ENCODE measurements at regions not wholly inside any gene's neighbourhood (a gene's known extent, or its start where the extent isn't known, plus 50 kb on each side); places are given as distances from the start of the nearest gene placed in this dataset.
"Not testable (repeated sequence)": the region's sequence is repeated elsewhere in the genome, so short reads cannot be mapped to it uniquely, and the experiment has no call there.

GRCh38 chr16:29158031-29158784, 173.4 kb downstream of the LAT start:
- H3K4me3 ChIP-seq; in situ Hi-C loops (cut with MboI; ENCODE audit: low sequenced_read_pairs); H3K27me3 ChIP-seq (ENCODE audit: low read depth); H3K36me3 ChIP-seq (replicated peaks); H3K4me1 ChIP-seq; H3K9me3 ChIP-seq; DNase-seq (ENCODE audit: low spot score in 2 of 2): not testable (repeated sequence)

- H3K36me3 ChIP-seq (replicated peaks); H3K4me3 ChIP-seq; H3K4me1 ChIP-seq; H3K9me3 ChIP-seq; H3K27me3 ChIP-seq (ENCODE audit: low read depth); DNase-seq (ENCODE audit: low spot score in 2 of 2); in situ Hi-C loops (cut with MboI; ENCODE audit: low sequenced_read_pairs): not testable (repeated sequence)
Observed at GRCh38 chr16:29157051-29157923, 172.4 kb downstream of the LAT start.

- Histone ChIP-seq H3K27me3 (ENCODE audit: low read depth) (no peaks in the 10 kb centered on the region), H3K36me3 (replicated peaks) (no peaks in the 10 kb centered on the region), H3K9me3 (no peaks in the 10 kb centered on the region), H3K4me3 (no peak overlapping the region), H3K4me1 (no peaks in the 10 kb centered on the region)
- in situ Hi-C loops (cut with MboI; ENCODE audit: low sequenced_read_pairs), result no loop called here
- no peak for DNase-seq (ENCODE audit: low spot score in 2 of 2)
Observed at GRCh38 chr16:29156511-29156910, 171.7 kb downstream of the LAT start.

GRCh38 chr16:29155866-29156200, 171.0 kb downstream of the LAT start:
- H3K4me1 ChIP-seq; in situ Hi-C loops (cut with MboI; ENCODE audit: low sequenced_read_pairs): not testable (repeated sequence)

GRCh38 chr16:29155131-29155865, 170.4 kb downstream of the LAT start:
- H3K4me3 ChIP-seq; H3K4me1 ChIP-seq; in situ Hi-C loops (cut with MboI; ENCODE audit: low sequenced_read_pairs); H3K9me3 ChIP-seq; H3K36me3 ChIP-seq (replicated peaks); H3K27me3 ChIP-seq (ENCODE audit: low read depth); DNase-seq (ENCODE audit: low spot score in 2 of 2): not testable (repeated sequence)

More at GRCh38 chr16:29155866-29156200, 171.0 kb downstream of the LAT start:
- H3K4me3 ChIP-seq; H3K9me3 ChIP-seq; H3K36me3 ChIP-seq (replicated peaks); DNase-seq (ENCODE audit: low spot score in 2 of 2); H3K27me3 ChIP-seq (ENCODE audit: low read depth): not testable (repeated sequence)

GRCh38 chr16:29154676-29155121, 169.8 kb downstream of the LAT start:
- Histone ChIP-seq H3K27me3 (ENCODE audit: low read depth) (no peaks in the 10 kb centered on the region), H3K4me1 (no peaks in the 10 kb centered on the region), H3K36me3 (replicated peaks) (no peaks in the 10 kb centered on the region), H3K9me3 (no peaks in the 10 kb centered on the region), H3K4me3 (no peak overlapping the region)
- no peak for DNase-seq (ENCODE audit: low spot score in 2 of 2)
- in situ Hi-C loops (cut with MboI; ENCODE audit: low sequenced_read_pairs), result no loop called here

GRCh38 chr16:29154088-29154487, 169.2 kb downstream of the LAT start:
- DNase-seq (ENCODE audit: low spot score in 2 of 2), result no peak
- no peaks in the 10 kb centered on the region for H3K4me1 ChIP-seq
- H3K27me3 ChIP-seq (ENCODE audit: low read depth), result no peaks in the 10 kb centered on the region
- H3K4me3 ChIP-seq, result no peak overlapping the region
- H3K9me3 ChIP-seq, result no peaks in the 10 kb centered on the region
- H3K36me3 ChIP-seq (replicated peaks), result no peaks in the 10 kb centered on the region
- in situ Hi-C loops (cut with MboI; ENCODE audit: low sequenced_read_pairs), result no loop called here

GRCh38 chr16:29153307-29153706, 168.5 kb downstream of the LAT start:
- H3K9me3 ChIP-seq; DNase-seq (ENCODE audit: low spot score in 2 of 2); in situ Hi-C loops (cut with MboI; ENCODE audit: low sequenced_read_pairs); H3K27me3 ChIP-seq (ENCODE audit: low read depth); H3K36me3 ChIP-seq (replicated peaks); H3K4me1 ChIP-seq; H3K4me3 ChIP-seq: not testable (repeated sequence)

- H3K9me3 ChIP-seq; H3K27me3 ChIP-seq (ENCODE audit: low read depth); H3K4me3 ChIP-seq; H3K4me1 ChIP-seq; DNase-seq (ENCODE audit: low spot score in 2 of 2); H3K36me3 ChIP-seq (replicated peaks); in situ Hi-C loops (cut with MboI; ENCODE audit: low sequenced_read_pairs): not testable (repeated sequence)
Observed at GRCh38 chr16:29152544-29153031, 167.7 kb downstream of the LAT start.

GRCh38 chr16:29151317-29151716, 166.5 kb downstream of the LAT start:
- no peak overlapping the region for H3K4me3 ChIP-seq
- no peaks in the 10 kb centered on the region for H3K27me3 ChIP-seq (ENCODE audit: low read depth)
- H3K9me3 ChIP-seq, result no peaks in the 10 kb centered on the region
- in situ Hi-C loops (cut with MboI; ENCODE audit: low sequenced_read_pairs), result no loop called here
- H3K36me3 ChIP-seq (replicated peaks), result no peaks in the 10 kb centered on the region
- no peaks in the 10 kb centered on the region for H3K4me1 ChIP-seq
- no peak for DNase-seq (ENCODE audit: low spot score in 2 of 2)

- DNase-seq (ENCODE audit: low spot score in 2 of 2); H3K4me1 ChIP-seq; H3K27me3 ChIP-seq (ENCODE audit: low read depth); in situ Hi-C loops (cut with MboI; ENCODE audit: low sequenced_read_pairs); H3K36me3 ChIP-seq (replicated peaks); H3K9me3 ChIP-seq; H3K4me3 ChIP-seq: not testable (repeated sequence)
Observed at GRCh38 chr16:29149912-29150311, 165.1 kb downstream of the LAT start.

GRCh38 chr16:29148867-29149272, 164.0 kb downstream of the LAT start:
- no peak for DNase-seq (ENCODE audit: low spot score in 2 of 2)
- in situ Hi-C loops (cut with MboI; ENCODE audit: low sequenced_read_pairs), result no loop called here
- H3K9me3 ChIP-seq, result no peaks in the 10 kb centered on the region
- H3K36me3 ChIP-seq (replicated peaks), result no peaks in the 10 kb centered on the region
- no peak overlapping the region for H3K4me3 ChIP-seq
- no peaks in the 10 kb centered on the region for H3K4me1 ChIP-seq
- no peaks in the 10 kb centered on the region for H3K27me3 ChIP-seq (ENCODE audit: low read depth)

GRCh38 chr16:29148131-29148691, 163.4 kb downstream of the LAT start:
- DNase-seq (ENCODE audit: low spot score in 2 of 2), result no peak
- in situ Hi-C loops (cut with MboI; ENCODE audit: low sequenced_read_pairs), result no loop called here
- Histone ChIP-seq H3K27me3 (ENCODE audit: low read depth) (no peaks in the 10 kb centered on the region), H3K4me3 (no peak overlapping the region), H3K4me1 (no peaks in the 10 kb centered on the region), H3K36me3 (replicated peaks) (no peaks in the 10 kb centered on the region), H3K9me3 (no peaks in the 10 kb centered on the region)
